ENCODE measurements at regions not wholly inside any gene's neighbourhood (a gene's known extent, or its start where the extent isn't known, plus 50 kb on each side); places are given as distances from the start of the nearest gene placed in this dataset.

- TF ChIP-seq RAD21 (IDR thresholded peaks at IDR 0.05; ENCODE audit: low read depth) = peak; percentile 35; the same call in 1 of the 2 replicates
- TF ChIP-seq NFIC (IDR thresholded peaks at IDR 0.05) = no peak
Measured at GRCh38 chr17:56679115-56679776, 85.7 kb downstream of the NOG start.

DNA sequence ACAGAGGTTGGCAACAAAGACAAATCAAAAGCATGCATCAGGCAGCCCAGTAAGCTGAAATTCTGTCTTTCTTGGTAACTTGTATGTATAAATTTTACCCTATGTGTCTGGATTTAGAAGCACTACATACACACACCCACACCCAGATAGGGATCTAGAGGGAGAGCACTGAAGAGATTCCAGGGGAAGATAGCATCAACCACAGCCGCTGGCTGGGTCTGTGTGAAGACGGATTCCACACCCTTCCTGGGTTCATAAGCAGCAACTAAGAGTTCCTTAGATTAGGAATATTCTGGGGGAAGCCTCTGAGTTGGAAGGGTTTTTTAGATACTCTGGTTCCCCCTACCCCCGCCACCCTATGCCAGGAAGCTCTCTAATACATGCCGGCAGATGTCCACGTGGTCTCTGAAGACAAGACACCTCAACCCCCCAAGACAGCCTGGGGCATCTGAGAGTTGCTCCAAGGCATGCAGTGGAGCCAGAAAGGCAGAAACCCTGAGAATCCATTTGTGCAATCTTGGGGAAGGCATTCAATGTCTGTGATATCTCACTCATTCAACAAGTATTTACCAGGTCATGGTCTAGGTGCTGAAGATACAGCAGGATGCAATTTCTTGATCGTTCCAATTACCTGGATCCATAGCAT lies 86.4 kb downstream of the NOG start:
- no peak for TF ChIP-seq EGR1 (IDR thresholded peaks at IDR 0.05)
- TF ChIP-seq, protein P1, sequence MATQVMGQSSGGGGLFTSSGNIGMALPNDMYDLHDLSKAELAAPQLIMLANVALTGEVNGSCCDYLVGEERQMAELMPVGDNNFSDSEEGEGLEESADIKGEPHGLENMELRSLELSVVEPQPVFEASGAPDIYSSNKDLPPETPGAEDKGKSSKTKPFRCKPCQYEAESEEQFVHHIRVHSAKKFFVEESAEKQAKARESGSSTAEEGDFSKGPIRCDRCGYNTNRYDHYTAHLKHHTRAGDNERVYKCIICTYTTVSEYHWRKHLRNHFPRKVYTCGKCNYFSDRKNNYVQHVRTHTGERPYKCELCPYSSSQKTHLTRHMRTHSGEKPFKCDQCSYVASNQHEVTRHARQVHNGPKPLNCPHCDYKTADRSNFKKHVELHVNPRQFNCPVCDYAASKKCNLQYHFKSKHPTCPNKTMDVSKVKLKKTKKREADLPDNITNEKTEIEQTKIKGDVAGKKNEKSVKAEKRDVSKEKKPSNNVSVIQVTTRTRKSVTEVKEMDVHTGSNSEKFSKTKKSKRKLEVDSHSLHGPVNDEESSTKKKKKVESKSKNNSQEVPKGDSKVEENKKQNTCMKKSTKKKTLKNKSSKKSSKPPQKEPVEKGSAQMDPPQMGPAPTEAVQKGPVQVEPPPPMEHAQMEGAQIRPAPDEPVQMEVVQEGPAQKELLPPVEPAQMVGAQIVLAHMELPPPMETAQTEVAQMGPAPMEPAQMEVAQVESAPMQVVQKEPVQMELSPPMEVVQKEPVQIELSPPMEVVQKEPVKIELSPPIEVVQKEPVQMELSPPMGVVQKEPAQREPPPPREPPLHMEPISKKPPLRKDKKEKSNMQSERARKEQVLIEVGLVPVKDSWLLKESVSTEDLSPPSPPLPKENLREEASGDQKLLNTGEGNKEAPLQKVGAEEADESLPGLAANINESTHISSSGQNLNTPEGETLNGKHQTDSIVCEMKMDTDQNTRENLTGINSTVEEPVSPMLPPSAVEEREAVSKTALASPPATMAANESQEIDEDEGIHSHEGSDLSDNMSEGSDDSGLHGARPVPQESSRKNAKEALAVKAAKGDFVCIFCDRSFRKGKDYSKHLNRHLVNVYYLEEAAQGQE (IDR thresholded peaks at IDR 0.05; ENCODE audit: low read depth) = no peak
- TF ChIP-seq TEAD4 (IDR thresholded peaks at IDR 0.05) = no peak
- no peak for TF ChIP-seq EP300 (IDR thresholded peaks at IDR 0.05; ENCODE audit: borderline replicate concordance)
- TF ChIP-seq, protein P2, sequence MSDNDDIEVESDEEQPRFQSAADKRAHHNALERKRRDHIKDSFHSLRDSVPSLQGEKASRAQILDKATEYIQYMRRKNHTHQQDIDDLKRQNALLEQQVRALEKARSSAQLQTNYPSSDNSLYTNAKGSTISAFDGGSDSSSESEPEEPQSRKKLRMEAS (IDR thresholded peaks at IDR 0.05) = no peak
- TF ChIP-seq CREB1 (IDR thresholded peaks at IDR 0.05; ENCODE audit: low read depth) = no peak
- no peak for TF ChIP-seq FOXM1 (IDR thresholded peaks at IDR 0.05; ENCODE audit: borderline replicate concordance, low read depth)
- no peak for TF ChIP-seq TCF12 (IDR thresholded peaks at IDR 0.05; ENCODE audit: low read depth)
- no peak for TF ChIP-seq YY1 (IDR thresholded peaks at IDR 0.05; ENCODE audit: low read depth)
- no peak for TF ChIP-seq TAF1 (IDR thresholded peaks at IDR 0.05; ENCODE audit: low read depth)
- TF ChIP-seq RAD21 (IDR thresholded peaks at IDR 0.05; ENCODE audit: low read depth) = no peak
- TF ChIP-seq CEBPB (IDR thresholded peaks at IDR 0.05) = no peak
- TF ChIP-seq, protein P3, sequence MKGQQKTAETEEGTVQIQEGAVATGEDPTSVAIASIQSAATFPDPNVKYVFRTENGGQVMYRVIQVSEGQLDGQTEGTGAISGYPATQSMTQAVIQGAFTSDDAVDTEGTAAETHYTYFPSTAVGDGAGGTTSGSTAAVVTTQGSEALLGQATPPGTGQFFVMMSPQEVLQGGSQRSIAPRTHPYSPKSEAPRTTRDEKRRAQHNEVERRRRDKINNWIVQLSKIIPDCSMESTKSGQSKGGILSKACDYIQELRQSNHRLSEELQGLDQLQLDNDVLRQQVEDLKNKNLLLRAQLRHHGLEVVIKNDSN (IDR thresholded peaks at IDR 0.05) = no peak
- no peak for TF ChIP-seq NFIC (IDR thresholded peaks at IDR 0.05)
- TF ChIP-seq ZBTB7A (IDR thresholded peaks at IDR 0.05; ENCODE audit: low read depth) = no peak

DNA sequence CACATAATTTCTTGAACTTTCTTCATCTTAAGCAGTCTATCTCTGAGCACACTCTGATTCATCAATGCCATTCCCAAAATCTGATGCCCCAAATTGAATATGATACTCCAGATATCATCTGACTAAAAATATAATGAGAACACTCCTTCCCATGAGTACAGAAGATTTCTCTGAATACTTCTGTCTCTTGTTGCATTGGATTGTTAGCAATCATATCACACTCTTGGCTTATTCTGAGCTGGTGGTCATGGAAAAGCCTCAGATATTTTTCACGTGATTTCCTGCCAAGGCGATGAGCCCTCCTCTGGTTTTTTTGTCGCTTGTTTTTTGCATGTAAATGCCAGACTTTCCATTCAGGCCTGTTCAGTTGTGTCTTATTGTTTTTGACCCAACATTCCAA lies 87.2 kb downstream of the NOG start:
- TF ChIP-seq TCF12 (IDR thresholded peaks at IDR 0.05; ENCODE audit: low read depth) = no peak
- TF ChIP-seq TAF1 (IDR thresholded peaks at IDR 0.05; ENCODE audit: low read depth) = no peak
- no peak for TF ChIP-seq EP300 (IDR thresholded peaks at IDR 0.05; ENCODE audit: borderline replicate concordance)
- TF ChIP-seq, protein P3 (IDR thresholded peaks at IDR 0.05) = no peak
- TF ChIP-seq FOXM1 (IDR thresholded peaks at IDR 0.05; ENCODE audit: borderline replicate concordance, low read depth) = no peak
- TF ChIP-seq, protein P2 (IDR thresholded peaks at IDR 0.05) = no peak
- no peak for TF ChIP-seq TEAD4 (IDR thresholded peaks at IDR 0.05)
- TF ChIP-seq EGR1 (IDR thresholded peaks at IDR 0.05) = no peak
- TF ChIP-seq RAD21 (IDR thresholded peaks at IDR 0.05; ENCODE audit: low read depth) = no peak
- TF ChIP-seq CEBPB (IDR thresholded peaks at IDR 0.05) = no peak

GRCh38 chr17:56681561-56682266 lies 88.2 kb downstream of the NOG start:
- TF ChIP-seq, protein P3 (IDR thresholded peaks at IDR 0.05) = no peak
- TF ChIP-seq TAF1 (IDR thresholded peaks at IDR 0.05; ENCODE audit: low read depth) = no peak
- peak; percentile 47; the same call in 1 of the 2 replicates for TF ChIP-seq EP300 (IDR thresholded peaks at IDR 0.05; ENCODE audit: borderline replicate concordance)

GRCh38 chr17:56688151-56688550 lies 94.7 kb downstream of the NOG start:
- TF ChIP-seq EGR1 (IDR thresholded peaks at IDR 0.05) (no peak), FOXM1 (IDR thresholded peaks at IDR 0.05; ENCODE audit: borderline replicate concordance, low read depth) (no peak), EP300 (IDR thresholded peaks at IDR 0.05; ENCODE audit: borderline replicate concordance) (no peak), CREB1 (IDR thresholded peaks at IDR 0.05; ENCODE audit: low read depth) (no peak), TAF1 (IDR thresholded peaks at IDR 0.05; ENCODE audit: low read depth) (no peak), ZBTB7A (IDR thresholded peaks at IDR 0.05; ENCODE audit: low read depth) (no peak), TEAD4 (IDR thresholded peaks at IDR 0.05) (no peak), CEBPB (IDR thresholded peaks at IDR 0.05) (no peak), NFIC (IDR thresholded peaks at IDR 0.05) (no peak), RAD21 (IDR thresholded peaks at IDR 0.05; ENCODE audit: low read depth) (no peak), TCF12 (IDR thresholded peaks at IDR 0.05; ENCODE audit: low read depth) (no peak), YY1 (IDR thresholded peaks at IDR 0.05; ENCODE audit: low read depth) (no peak)
- TF ChIP-seq, protein P2 (IDR thresholded peaks at IDR 0.05) = no peak
- TF ChIP-seq, protein P3 (IDR thresholded peaks at IDR 0.05) = no peak
- TF ChIP-seq, protein P1 (IDR thresholded peaks at IDR 0.05; ENCODE audit: low read depth) = no peak
